DOHH2 (cell line): ENCODE measurements at regions not wholly inside any gene's neighbourhood (a gene's known extent, or its start where the extent isn't known, plus 50 kb on each side); places are given as distances from the start of the nearest gene placed in this dataset.

Experiments
- H3F3A ChIP-seq: fragments of 200-600 bp; sonication (generic), shearing (Covaris generic); 2 replicates; pipeline ENCODE4 v1.6.0; 2016; ENCODE audit warnings: antibody characterized with exemption, mild to moderate bottlenecking; ENCODE audit not compliant: control insufficient read depth, insufficient read depth
- H3K27ac ChIP-seq: fragments of 200-600 bp; sonication (generic); 2 replicates; pipeline ENCODE4 v1.5.1; 2014; ENCODE audit warnings: low read depth, mild to moderate bottlenecking, low read length, moderate library complexity
- H3K27me3 ChIP-seq: fragments of 200-600 bp; sonication (generic); 2 replicates; pipeline ENCODE4 v1.6.1; 2014; ENCODE audit warnings: mild to moderate bottlenecking, low read length, mixed read lengths; ENCODE audit not compliant: control insufficient read depth
- H3K36me3 ChIP-seq: fragments of 200-600 bp; sonication (generic); 2 replicates; pipeline ENCODE4 v1.6.1; 2014; ENCODE audit warnings: mild to moderate bottlenecking, low read length, moderate library complexity, mixed read lengths; ENCODE audit not compliant: control insufficient read depth
- H3K4me1 ChIP-seq: fragments of 200-600 bp; sonication (generic); 2 replicates; pipeline ENCODE4 v1.6.1; 2014; ENCODE audit warnings: mild to moderate bottlenecking, low read length, mixed read lengths; ENCODE audit not compliant: control insufficient read depth
- H3K4me2 ChIP-seq: fragments of 200-600 bp; sonication (generic); 2 replicates; pipeline ENCODE4 v1.6.0; 2014; ENCODE audit warnings: mild to moderate bottlenecking, low read length, moderate library complexity
- H3K4me3 ChIP-seq: fragments of 200-600 bp; sonication (generic); 2 replicates; pipeline ENCODE4 v1.5.1; 2014; ENCODE audit warnings: mild to moderate bottlenecking, low read length, mixed read lengths
- H3K79me2 ChIP-seq: fragments of 200-600 bp; sonication (generic); 2 replicates; pipeline ENCODE4 v1.6.1; 2014; ENCODE audit warnings: mild to moderate bottlenecking, low read length, mixed read lengths; ENCODE audit not compliant: control insufficient read depth
- H3K9me2 ChIP-seq: fragments of 200-600 bp; sonication (generic); replicated peaks from 2 replicates; pipeline ENCODE4 v1.6.1; 2014; ENCODE audit warnings: mild to moderate bottlenecking, low read length, mixed read lengths; ENCODE audit not compliant: control insufficient read depth
- H3K9me3 ChIP-seq: fragments of 200-600 bp; sonication (generic); 2 replicates; pipeline ENCODE4 v1.6.1; 2014; ENCODE audit warnings: antibody characterized with exemption, low read length, mixed read lengths; ENCODE audit not compliant: control insufficient read depth, insufficient read depth
- H4K20me1 ChIP-seq: fragments of 200-600 bp; sonication (generic); 2 replicates; pipeline ENCODE4 v1.6.0; 2014; ENCODE audit warnings: low read depth, mild to moderate bottlenecking, antibody characterized with exemption, low read length, moderate library complexity; ENCODE audit not compliant: control insufficient read depth, insufficient read depth
- EZH2phosphoT487 ChIP-seq: fragments of 200-600 bp; sonication (generic); IDR thresholded peaks from 2 replicates; pipeline ENCODE4 v1.6.1; 2017; ENCODE audit warnings: borderline replicate concordance, mild to moderate bottlenecking, antibody characterized with exemption, low read length, moderate library complexity, mixed read lengths
- TF ChIP-seq, protein P1 (sequence below): fragments of 200-600 bp; sonication (generic); IDR thresholded peaks from one replicate; pipeline ENCODE4 v1.5.1; 2014; ENCODE audit warnings: antibody characterized with exemption, mild to moderate bottlenecking, low read depth, low read length; ENCODE audit not compliant: poor library complexity, severe bottlenecking

DNA sequence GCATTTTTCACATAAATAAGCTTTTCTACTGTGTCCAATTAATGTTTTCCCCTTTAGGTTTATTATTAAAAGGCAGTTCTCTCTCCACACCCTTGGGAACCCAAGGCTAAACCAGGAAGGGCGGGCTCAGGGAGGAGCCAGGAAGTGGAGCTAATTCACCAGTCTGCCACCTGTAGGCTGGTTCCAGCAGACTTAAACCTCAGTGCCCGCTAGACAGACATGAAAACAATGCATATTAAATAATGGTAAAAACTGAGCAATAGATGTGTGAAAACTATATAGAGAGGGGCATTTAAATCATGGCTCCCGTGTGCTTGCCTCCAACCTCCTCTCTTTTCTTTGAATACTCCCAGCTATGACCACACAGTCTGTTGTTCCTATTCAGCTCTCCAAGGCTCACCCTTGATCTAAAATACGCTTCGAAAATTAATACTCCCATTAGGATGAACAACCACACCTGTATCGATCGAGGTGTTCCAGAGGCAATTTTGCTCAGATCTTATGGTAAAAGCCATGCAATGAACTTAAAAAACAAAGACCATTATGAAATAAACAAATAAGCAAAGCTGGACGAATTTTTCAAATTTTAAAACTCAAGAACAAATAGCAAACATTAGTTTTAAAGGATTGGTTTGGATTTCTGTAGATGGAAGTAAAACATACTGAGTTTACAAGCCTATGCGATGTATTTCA lies 253.3 kb downstream of the TJP1 start:
- Histone ChIP-seq H3K36me3 (no peaks in the 10 kb centered on the region), H3K9me2 (no peaks in the 10 kb centered on the region), H3K9me3 (no peaks in the 10 kb centered on the region; the same call in 1 of the 2 replicates), H3K27me3 (no peaks in the 10 kb centered on the region), H3K4me1 (0 out of 2 replicates have a peak, but pooled peaks cover 5% of the 10 kb centered on the region), H3K4me2 (no peak overlapping the region), H4K20me1 (no peaks in the 10 kb centered on the region), H3K27ac (no peak overlapping the region), H3K79me2 (no peaks in the 10 kb centered on the region), H3F3A (no peaks in the 10 kb centered on the region), H3K4me3 (no peak overlapping the region)
- TF ChIP-seq EZH2phosphoT487: no peak
- TF ChIP-seq, protein P1, sequence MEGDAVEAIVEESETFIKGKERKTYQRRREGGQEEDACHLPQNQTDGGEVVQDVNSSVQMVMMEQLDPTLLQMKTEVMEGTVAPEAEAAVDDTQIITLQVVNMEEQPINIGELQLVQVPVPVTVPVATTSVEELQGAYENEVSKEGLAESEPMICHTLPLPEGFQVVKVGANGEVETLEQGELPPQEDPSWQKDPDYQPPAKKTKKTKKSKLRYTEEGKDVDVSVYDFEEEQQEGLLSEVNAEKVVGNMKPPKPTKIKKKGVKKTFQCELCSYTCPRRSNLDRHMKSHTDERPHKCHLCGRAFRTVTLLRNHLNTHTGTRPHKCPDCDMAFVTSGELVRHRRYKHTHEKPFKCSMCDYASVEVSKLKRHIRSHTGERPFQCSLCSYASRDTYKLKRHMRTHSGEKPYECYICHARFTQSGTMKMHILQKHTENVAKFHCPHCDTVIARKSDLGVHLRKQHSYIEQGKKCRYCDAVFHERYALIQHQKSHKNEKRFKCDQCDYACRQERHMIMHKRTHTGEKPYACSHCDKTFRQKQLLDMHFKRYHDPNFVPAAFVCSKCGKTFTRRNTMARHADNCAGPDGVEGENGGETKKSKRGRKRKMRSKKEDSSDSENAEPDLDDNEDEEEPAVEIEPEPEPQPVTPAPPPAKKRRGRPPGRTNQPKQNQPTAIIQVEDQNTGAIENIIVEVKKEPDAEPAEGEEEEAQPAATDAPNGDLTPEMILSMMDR: no peak

DNA sequence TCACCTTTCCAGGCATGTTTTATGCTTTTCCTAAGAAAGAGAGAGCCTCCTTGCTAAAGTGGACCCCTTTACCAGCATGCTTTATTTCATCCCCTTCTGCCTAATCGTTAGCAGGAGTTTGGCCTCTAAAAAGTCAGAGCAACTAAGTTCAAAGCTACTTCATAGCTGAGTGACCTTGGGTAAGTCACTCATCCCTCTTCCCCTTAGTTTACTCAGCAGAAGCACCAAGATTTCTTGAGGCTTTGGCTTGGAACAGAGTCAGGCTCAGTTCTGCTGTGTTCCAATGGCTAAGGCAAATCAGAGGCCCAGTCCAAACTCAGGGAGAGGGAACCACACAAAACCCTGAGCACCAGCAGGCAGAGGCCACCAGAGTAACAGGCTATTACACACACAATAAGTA lies 254.9 kb downstream of the TJP1 start:
- Histone ChIP-seq H3K9me2 (no peaks in the 10 kb centered on the region), H3K27me3 (no peaks in the 10 kb centered on the region)

DNA sequence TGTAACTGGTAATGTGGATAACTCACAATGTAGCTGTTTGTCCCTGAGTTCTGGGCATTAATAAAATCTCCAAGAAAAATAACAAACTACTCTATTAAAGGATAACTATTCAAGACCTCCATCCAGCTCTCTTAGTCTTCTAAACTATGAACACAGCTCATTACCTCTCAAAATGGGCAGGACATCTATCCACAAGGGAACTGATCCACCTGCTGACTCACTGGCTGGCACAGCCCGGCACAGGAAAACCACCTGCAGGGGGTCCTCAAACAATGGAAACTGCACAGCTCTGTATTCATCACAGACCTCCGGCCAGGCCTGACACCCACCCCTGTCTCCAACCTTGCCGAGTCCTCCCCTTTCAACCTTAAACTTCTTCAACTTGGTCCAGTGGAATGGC lies 255.4 kb downstream of the TJP1 start:
- H3F3A ChIP-seq: no peaks in the 10 kb centered on the region
- no peaks in the 10 kb centered on the region for H3K27me3 ChIP-seq
- H4K20me1 ChIP-seq: no peaks in the 10 kb centered on the region
- no peaks in the 10 kb centered on the region for H3K4me1 ChIP-seq
- no peaks in the 10 kb centered on the region for H3K79me2 ChIP-seq
- no peaks in the 10 kb centered on the region for H3K36me3 ChIP-seq
- H3K9me2 ChIP-seq: no peaks in the 10 kb centered on the region
- no peaks in the 10 kb centered on the region; the same call in 1 of the 2 replicates for H3K9me3 ChIP-seq
- H3K27ac ChIP-seq: no peak overlapping the region
- H3K4me2 ChIP-seq: no peak overlapping the region
- TF ChIP-seq EZH2phosphoT487: no peak
- TF ChIP-seq, protein P1: no peak
- no peak overlapping the region for H3K4me3 ChIP-seq

More for the DNA sequence above, 254.9 kb downstream of the TJP1 start:
- H4K20me1 ChIP-seq: no peaks in the 10 kb centered on the region
- no peaks in the 10 kb centered on the region for H3K4me1 ChIP-seq
- H3K9me3 ChIP-seq: no peaks in the 10 kb centered on the region; the same call in 1 of the 2 replicates
- H3F3A ChIP-seq: no peaks in the 10 kb centered on the region
- H3K36me3 ChIP-seq: no peaks in the 10 kb centered on the region
- TF ChIP-seq EZH2phosphoT487: no peak
- TF ChIP-seq, protein P1: no peak
- no peak overlapping the region for H3K4me3 ChIP-seq
- no peaks in the 10 kb centered on the region for H3K79me2 ChIP-seq
- H3K4me2 ChIP-seq: no peak overlapping the region
- H3K27ac ChIP-seq: no peak overlapping the region
